VCaP (cell line): ENCODE measurements at regions not wholly inside any gene's neighbourhood (a gene's known extent, or its start where the extent isn't known, plus 50 kb on each side); places are given as distances from the start of the nearest gene placed in this dataset.
"Not testable (repeated sequence)": the region's sequence is repeated elsewhere in the genome, so short reads cannot be mapped to it uniquely, and the experiment has no call there.

Experiments
- H3K27ac ChIP-seq: fragments of 450-650 bp; 2 replicates; pipeline ENCODE4 v1.5.1; 2017
- TF ChIP-seq, protein P1 (sequence below): fragments of 450-650 bp; conservative IDR thresholded peaks from 2 replicates; pipeline ENCODE4 v1.5.1; 2017; ENCODE audit warnings: mild to moderate bottlenecking, moderate library complexity

DNA sequence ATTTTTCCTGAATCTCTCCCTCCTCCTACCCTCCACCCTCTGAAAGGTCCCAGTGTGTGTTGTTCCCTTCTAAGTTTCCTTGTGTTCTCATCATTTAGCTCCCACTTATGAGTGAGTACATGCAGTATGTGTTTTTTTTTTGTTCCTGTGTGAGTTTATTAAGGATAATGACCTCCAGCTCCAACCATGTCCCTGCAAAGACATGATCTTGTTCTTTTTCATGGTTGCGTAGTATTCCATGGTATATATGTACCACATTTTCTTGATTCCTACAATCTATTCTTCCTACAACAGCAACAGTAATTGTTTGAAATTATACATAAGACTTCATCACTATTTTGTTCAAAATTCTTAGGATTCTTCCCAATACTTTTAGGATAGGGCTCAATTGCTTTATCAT lies 1117.8 kb downstream of the GATA3 start:
- H3K27ac ChIP-seq, result no peak overlapping the region
- TF ChIP-seq, protein P1, sequence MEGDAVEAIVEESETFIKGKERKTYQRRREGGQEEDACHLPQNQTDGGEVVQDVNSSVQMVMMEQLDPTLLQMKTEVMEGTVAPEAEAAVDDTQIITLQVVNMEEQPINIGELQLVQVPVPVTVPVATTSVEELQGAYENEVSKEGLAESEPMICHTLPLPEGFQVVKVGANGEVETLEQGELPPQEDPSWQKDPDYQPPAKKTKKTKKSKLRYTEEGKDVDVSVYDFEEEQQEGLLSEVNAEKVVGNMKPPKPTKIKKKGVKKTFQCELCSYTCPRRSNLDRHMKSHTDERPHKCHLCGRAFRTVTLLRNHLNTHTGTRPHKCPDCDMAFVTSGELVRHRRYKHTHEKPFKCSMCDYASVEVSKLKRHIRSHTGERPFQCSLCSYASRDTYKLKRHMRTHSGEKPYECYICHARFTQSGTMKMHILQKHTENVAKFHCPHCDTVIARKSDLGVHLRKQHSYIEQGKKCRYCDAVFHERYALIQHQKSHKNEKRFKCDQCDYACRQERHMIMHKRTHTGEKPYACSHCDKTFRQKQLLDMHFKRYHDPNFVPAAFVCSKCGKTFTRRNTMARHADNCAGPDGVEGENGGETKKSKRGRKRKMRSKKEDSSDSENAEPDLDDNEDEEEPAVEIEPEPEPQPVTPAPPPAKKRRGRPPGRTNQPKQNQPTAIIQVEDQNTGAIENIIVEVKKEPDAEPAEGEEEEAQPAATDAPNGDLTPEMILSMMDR, result no peak

DNA sequence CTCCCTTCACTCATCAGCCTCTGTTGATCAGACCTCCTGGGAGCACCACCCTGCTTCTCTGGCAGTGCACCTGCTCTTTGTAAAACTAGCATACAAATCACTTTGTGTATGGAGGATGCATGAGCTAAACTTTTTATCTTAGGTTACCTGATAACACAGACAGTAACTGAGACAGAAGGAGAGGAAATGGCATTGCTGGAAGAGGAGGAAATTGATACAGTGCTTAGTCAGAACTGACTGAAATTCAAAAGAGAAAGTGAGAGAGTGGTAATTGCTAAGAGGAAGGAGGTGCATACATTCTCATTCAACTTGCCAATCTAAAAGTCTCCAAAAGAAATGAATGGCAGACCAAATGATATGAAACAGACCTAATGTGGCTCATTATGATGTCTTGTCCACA lies 1120.7 kb downstream of the GATA3 start:
- TF ChIP-seq, protein P1, result no peak

DNA sequence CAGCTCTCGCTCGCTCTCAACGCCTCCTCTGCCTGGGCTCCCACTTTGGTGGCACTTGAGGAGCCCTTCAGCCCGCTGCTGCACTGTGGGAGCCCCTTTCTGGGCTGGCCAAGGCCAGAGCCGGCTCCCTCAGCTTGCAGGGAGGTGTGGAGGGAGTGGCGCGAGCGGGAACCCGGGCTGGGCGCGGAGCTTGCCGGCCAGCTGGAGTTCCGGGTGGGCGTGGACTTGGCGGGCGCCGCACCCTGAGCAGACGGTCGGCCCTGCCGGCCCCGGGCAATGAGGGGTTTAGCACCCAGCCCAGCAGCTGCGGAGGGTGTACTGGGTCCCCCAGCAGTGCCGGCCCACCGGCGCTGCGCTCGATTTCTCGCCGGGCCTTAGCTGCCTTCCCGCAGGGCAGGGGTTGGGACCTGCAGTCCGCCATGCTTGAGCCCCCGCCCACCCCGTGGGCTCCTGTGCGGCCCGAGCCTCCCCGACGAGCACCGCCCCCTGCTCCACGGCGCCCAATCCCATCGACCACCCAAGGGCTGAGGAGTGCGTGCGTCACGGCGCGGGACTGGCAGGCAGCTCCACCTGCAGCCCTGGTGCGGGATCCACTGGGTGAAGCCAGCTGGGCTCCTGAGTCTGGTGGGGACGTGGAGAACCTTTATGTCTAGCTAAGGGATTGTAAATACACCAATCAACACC lies 1128.9 kb downstream of the GATA3 start:
- H3K27ac ChIP-seq, result not testable (repeated sequence)

More for the DNA sequence above, 1120.7 kb downstream of the GATA3 start:
- H3K27ac ChIP-seq, result no peak overlapping the region

DNA sequence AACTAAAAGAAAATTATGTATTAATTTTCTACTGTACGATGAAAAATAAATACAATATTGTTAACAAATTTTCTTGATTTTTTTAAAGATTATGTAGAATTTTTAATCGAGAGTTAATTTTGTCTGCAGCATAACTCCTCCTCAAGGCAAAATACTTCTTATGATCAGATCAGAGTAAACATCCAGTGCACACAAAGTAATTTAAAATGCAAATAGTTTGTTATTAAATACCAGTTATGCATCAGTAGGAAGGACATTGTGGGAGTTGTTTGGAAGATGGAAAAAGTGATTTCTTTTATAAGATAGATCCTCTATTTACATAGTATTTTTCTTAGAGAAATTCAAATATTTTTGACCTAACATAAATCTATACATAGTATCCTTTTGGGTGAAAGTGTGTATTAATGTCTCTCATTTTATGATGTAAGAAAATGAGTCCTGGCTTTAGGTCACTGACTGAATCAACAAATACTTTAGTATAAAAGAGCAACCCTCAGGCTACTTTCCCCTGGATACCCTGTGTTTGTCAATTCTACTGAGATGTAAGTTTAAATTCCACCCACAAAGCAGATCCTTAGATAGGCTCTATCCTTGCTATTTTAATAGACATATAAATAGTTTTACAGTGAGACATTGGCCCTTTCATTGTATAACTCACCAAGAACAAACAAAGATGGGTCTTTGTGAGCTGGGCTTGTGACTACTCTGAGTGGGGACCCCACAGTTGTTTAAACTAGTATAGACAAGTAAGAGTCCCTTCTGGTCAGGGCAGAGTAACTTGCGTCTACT lies 1133.7 kb downstream of the GATA3 start:
- H3K27ac ChIP-seq, result no peak overlapping the region
- TF ChIP-seq, protein P1, result no peak

DNA sequence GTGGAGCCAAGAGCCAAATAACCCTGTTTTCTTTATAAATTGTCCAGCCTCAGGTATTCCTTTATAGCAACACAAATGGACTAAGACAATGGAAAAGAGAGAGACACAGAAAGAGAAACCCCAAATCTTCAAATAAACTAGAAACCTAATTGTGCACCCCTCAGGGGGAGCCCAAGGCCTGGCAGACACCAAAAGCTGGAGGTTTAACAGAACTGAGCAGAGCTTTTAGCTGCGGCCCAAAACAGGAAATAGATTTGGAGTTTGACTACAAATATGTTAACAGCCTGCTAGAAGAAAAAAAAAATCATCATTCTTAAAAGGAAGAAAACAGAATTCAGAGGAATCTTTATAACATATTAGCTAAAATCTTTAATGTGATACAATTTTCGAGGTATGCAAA lies 1135.0 kb downstream of the GATA3 start:
- TF ChIP-seq, protein P1, result no peak
- no peak overlapping the region for H3K27ac ChIP-seq

DNA sequence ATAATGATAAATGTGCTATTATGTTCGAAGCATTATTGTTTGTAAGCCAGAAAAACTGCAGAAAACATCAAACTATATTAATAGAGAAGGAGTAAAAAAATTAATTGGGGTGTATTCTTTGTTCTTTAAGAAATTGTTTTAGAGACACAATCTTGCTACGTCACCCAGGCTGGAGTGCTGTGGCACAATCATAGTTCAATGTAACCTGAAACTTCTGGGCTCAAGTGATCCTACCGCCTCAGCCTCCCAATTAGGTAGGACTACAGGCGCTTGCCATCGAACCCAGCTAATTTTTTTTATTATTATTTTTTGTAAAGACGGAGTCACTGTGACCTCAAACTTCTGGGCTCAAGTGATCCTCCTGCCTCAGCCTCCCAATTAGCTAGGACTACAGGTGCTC lies 1138.6 kb downstream of the GATA3 start:
- H3K27ac ChIP-seq, result no peak overlapping the region
- TF ChIP-seq, protein P1, result no peak

DNA sequence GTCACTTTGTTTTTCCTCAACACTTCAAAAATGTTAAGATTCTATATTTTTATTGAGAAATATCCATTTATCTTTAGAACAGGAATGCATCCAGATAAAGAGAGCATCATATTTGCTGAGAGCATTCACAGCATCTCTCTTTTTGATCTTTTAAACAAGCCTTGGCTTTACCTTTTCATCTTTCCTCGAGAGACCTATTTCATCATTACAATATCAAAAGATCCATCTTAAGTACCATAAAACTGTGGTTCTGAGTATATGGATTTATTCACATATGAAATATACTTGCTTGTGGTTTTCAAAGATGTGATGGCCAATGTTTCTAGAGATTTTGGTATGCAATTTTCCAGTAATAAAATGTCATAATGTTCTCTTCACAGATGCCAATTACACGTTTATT lies 1140.9 kb downstream of the GATA3 start:
- H3K27ac ChIP-seq, result no peak overlapping the region
- TF ChIP-seq, protein P1, result no peak

DNA sequence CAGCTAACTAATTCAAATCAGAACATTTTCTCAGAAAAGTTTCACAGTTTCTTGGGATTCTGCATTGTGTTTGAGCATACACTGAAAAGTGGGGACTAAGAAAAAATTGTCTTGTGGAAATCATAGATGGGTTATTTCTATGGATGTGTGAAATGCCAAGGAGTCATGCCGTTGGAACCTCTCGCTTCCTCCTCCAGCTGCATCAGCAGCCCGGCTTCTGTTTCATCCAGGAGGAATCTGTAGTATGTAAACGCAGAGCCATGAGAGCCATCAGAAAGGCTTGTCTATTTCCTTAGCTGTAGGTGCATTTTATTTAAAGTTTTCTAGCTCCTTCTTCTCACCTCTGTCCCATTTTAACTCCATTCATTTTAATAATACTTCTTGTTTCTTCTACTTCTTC lies 1144.1 kb downstream of the GATA3 start:
- TF ChIP-seq, protein P1, result no peak
- H3K27ac ChIP-seq, result no peak overlapping the region
